22Rv1 (cell line): ENCODE measurements at regions not wholly inside any gene's neighbourhood (a gene's known extent, or its start where the extent isn't known, plus 50 kb on each side); places are given as distances from the start of the nearest gene placed in this dataset.

Source experiments
- ZFX ChIP-seq: fragments of 450-650 bp; IDR thresholded peaks from 2 replicates; pipeline ENCODE4 v1.6.1; 2017; ENCODE audit warnings: antibody characterized with exemption, borderline replicate concordance
- TF ChIP-seq, protein P1 (sequence below): fragments of 450-650 bp; IDR thresholded peaks from 2 replicates; pipeline ENCODE4 v1.5.1; 2017; ENCODE audit warnings: mild to moderate bottlenecking

DNA sequence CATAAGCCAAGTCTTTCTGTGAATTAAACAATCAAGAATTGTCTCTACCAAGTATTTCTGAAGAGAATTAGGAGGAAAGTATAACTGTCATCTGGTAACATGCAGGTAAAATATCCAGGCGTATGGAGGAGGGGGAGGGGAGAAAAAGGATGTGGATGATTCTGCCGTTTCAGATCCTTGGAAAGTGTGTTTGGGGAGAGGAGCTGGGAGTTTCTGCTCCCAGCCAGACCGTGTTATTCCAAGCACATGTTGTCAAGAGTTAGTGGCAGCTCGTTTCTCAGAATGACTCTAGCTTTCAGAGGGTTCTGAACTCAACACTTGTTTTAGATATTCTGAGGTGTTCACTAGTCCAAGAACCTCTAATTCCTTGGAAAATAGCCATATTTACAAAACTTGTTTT, 137.6 kb downstream of the FAM124B start:
- TF ChIP-seq, protein P1, sequence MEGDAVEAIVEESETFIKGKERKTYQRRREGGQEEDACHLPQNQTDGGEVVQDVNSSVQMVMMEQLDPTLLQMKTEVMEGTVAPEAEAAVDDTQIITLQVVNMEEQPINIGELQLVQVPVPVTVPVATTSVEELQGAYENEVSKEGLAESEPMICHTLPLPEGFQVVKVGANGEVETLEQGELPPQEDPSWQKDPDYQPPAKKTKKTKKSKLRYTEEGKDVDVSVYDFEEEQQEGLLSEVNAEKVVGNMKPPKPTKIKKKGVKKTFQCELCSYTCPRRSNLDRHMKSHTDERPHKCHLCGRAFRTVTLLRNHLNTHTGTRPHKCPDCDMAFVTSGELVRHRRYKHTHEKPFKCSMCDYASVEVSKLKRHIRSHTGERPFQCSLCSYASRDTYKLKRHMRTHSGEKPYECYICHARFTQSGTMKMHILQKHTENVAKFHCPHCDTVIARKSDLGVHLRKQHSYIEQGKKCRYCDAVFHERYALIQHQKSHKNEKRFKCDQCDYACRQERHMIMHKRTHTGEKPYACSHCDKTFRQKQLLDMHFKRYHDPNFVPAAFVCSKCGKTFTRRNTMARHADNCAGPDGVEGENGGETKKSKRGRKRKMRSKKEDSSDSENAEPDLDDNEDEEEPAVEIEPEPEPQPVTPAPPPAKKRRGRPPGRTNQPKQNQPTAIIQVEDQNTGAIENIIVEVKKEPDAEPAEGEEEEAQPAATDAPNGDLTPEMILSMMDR: no peak
- TF ChIP-seq ZFX: no peak
